ENCODE measurements at regions not wholly inside any gene's neighbourhood (a gene's known extent, or its start where the extent isn't known, plus 50 kb on each side); places are given as distances from the start of the nearest gene placed in this dataset.

DNA sequence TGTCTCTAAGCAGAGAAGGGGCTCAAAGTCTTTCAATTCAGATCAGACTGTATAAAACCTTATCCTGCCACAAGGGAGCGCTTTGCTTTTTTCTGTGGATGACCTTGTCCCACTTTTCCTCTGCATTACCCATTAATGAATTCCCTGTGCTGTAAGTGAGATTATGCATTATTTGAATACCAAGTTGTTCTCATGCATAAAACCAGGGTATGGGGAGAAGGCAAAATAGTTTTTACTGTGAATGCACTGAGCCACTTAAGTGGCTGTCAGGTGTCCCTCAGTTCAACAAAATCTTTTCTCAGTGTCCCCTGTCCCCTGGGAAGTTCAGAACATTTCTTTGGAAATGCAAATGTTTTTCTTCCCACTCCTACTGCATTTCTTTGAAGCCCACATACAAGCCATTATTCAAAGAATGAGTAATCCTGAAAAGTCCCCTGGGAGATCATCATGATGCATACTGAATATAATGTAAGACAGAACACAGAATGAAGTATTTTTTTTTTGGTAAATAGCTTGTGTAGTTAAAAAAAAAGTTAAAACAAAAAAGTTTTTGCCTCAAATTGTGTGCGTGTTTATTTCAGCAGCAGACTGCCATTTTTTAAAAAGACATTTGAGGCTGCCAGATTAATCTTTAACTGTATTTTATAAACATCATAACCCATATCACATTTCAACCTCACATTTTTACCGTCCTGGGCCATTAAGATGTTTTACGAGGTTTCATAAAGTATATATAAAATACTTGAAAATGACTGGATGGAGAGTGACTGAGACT, 506.7 kb upstream of the PCDH9 start:
- no peak for DNase-seq
- Mint-ChIP-seq H3K4me1 (no peaks in the 10 kb centered on the region), H3K27ac (no peak overlapping the region), H3K4me3 (no peak overlapping the region), H3K36me3 (no peaks in the 10 kb centered on the region), H3K27me3 (no peaks in the 10 kb centered on the region), H3K9me3 (peaks cover 2% of the 10 kb centered on the region)

DNA sequence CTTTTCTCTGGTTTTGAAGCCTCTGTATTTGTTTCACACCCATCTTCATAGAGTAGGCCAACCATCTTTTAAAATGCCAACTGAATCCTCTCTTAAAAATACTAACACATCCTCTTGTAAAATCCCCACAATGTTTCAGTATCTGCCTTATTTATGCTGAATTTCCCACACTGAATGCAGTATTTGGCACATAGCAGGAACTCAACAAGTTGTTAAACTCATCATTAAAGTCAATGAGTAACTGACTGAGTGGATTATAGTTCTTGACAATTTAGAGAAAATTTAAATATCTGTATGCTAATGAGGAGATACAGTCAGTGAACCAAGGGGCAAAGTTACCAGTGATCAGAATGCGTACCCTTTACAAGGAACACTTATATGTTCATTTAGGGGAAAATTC, 505.5 kb upstream of the PCDH9 start:
- Mint-ChIP-seq H3K4me3 (no peak overlapping the region), H3K27ac (no peak overlapping the region), H3K27me3 (no peaks in the 10 kb centered on the region), H3K9me3 (peaks cover 2% of the 10 kb centered on the region), H3K36me3 (no peaks in the 10 kb centered on the region), H3K4me1 (no peaks in the 10 kb centered on the region)
- no peak for DNase-seq

DNA sequence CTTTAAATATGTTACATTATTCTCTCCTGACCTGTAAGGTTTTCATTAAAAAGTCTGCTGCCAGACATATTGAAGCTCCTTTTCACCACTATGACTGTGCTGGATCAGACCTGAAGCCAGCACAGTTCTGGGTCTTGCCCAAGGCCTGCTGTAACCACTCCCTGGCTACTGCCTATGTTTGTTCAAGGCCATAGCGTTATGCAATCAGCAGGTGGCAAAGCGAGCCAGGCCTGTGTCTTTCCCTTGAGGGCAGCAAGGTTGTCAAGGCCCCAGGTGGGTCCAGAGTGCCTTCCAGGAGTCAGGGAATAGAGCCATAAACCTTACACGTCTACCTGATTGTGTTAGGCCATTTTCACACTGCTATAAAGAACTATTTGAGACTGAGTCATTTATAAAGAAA, 496.8 kb upstream of the PCDH9 start:
- Mint-ChIP-seq H3K27me3 (no peaks in the 10 kb centered on the region), H3K4me3 (no peak overlapping the region), H3K9me3 (peaks cover 23% of the 10 kb centered on the region), H3K4me1 (no peaks in the 10 kb centered on the region), H3K36me3 (no peaks in the 10 kb centered on the region), H3K27ac (no peak overlapping the region)
- DNase-seq: no peak

DNA sequence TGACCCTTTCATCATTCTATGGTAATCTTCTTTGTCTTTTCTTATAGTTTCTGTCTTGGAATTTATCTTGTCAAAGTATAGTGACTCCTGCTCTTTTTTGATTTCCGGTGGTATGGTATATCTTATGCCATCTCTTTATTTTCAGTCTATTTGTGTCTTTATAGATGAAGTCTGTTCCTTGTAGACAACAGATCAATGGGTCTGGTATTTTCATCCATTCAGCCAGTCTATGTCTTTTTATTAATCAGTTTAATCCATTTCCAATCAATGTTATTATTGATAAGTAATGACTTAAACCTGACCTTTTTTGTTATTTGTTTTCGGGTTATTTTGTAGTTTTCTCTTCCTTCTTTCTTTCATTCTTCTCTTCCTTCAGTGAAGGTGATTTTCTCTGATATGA, 495.9 kb upstream of the PCDH9 start:
- Mint-ChIP-seq H3K27ac (no peak overlapping the region), H3K9me3 (peaks cover 27% of the 10 kb centered on the region), H3K4me3 (no peak overlapping the region), H3K27me3 (no peaks in the 10 kb centered on the region), H3K4me1 (no peaks in the 10 kb centered on the region), H3K36me3 (no peaks in the 10 kb centered on the region)
- no peak for DNase-seq

DNA sequence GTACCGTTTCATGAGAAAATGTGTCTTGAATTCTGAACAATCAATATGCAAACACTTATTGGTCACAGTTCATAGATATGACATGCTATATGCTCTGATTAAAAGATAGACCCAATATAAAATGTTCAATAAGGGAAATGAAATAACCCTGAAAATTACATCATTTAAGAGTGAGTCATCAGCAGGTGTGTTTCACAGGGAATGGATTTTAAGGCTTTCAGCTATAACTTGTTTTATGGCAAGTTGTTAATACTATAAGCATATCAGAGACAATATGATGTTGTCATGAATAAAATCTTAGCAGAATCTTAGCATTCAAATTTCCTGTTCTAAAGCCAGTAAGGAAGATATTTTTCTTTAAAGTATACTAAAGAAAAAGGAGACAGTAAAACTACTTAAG, 483.4 kb upstream of the PCDH9 start:
- Mint-ChIP-seq H3K9me3 (peaks cover 6% of the 10 kb centered on the region), H3K4me3 (no peak overlapping the region), H3K27ac (no peak overlapping the region), H3K36me3 (no peaks in the 10 kb centered on the region), H3K4me1 (no peaks in the 10 kb centered on the region), H3K27me3 (no peaks in the 10 kb centered on the region)
- no peak for DNase-seq

DNA sequence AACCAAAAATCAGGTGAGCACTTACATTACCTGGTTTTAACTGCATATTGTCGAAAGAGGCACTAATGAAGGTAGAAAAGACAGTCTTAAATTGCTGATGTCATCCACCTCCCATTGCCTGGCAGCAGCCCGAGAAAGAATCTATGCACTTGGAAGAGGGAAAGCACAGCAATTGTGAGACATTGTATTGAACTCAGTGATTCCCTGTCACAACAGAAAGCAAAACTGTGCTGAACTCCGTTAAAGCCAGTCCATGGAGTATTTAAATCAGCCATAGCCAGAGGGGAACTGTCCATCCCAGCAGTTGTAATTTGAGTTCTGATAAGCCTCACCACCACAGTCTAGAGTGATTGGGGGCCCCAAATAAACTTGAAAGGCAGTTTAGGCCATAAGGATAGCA, 466.6 kb upstream of the PCDH9 start:
- Mint-ChIP-seq H3K27me3 (no peaks in the 10 kb centered on the region), H3K27ac (no peak overlapping the region), H3K4me1 (no peaks in the 10 kb centered on the region), H3K4me3 (no peak overlapping the region), H3K36me3 (no peaks in the 10 kb centered on the region), H3K9me3 (peaks cover 5% of the 10 kb centered on the region)
- no peak for DNase-seq

DNA sequence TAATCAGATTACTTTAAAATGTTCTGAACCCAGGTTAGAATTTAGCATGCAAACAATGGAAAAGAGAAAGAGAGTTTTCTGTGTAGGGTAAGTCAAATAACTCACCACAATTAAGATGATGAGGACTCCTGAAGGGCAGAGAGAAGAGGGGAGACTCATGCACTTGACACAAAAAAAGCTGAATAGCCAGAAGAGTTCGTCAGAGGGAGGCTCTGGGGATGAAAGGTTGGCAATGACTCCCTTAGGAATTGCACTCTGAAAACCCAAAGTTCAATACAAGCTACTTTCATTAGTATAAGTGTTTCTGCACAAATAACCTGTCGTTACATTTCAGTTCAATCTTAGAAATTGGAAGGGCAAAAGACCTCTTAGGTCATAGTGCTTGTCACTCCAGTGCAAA, 434.4 kb upstream of the PCDH9 start:
- DNase-seq: no peak
- Mint-ChIP-seq H3K27ac (no peak overlapping the region), H3K4me3 (no peak overlapping the region), H3K36me3 (no peaks in the 10 kb centered on the region), H3K9me3 (peaks cover 2% of the 10 kb centered on the region), H3K27me3 (no peaks in the 10 kb centered on the region), H3K4me1 (no peaks in the 10 kb centered on the region)

DNA sequence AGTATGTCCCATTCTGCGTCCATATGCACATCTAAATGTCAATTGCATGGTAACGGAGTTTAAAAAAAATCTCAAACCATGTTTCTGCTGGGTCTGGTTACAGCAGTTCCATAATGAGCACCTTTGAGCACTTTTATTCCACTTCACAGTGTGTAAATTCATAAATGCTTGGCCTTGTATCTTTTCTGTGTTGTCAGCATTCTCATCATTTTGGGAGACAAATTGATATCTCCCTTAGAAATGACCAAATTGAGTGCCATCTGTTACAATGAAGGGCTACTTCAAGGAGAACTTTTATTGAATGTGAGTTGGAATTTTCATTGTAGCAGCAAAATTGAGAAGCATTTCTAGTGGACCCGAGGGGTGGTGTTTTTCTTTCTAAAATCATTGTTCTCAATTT, 432.9 kb upstream of the PCDH9 start:
- H3K4me3 Mint-ChIP-seq: no peak overlapping the region
- H3K27me3 Mint-ChIP-seq: no peaks in the 10 kb centered on the region
- DNase-seq: no peak
- no peaks in the 10 kb centered on the region for H3K4me1 Mint-ChIP-seq
- no peak overlapping the region for H3K27ac Mint-ChIP-seq
- no peaks in the 10 kb centered on the region for H3K36me3 Mint-ChIP-seq
- H3K9me3 Mint-ChIP-seq: no peaks in the 10 kb centered on the region

DNA sequence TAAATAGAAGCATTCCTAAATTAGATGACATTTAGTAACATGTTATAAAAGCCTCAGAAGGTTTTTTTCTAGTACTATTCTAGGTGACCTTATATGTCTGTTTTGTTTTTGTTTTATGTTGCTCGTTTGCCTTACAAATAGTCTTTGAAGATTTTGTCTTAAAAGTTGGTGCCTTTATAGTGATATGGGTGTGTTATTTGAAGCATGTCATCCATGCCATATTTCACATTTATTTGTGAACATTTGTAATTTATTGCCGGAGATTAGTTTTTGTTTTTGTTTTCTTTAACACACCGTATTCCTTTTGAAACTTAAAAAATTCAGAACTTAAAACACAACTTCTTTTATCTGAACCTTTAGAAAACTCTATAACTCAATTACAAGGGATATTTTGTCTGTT, 422.8 kb upstream of the PCDH9 start:
- H3K36me3 Mint-ChIP-seq: no peaks in the 10 kb centered on the region

DNA sequence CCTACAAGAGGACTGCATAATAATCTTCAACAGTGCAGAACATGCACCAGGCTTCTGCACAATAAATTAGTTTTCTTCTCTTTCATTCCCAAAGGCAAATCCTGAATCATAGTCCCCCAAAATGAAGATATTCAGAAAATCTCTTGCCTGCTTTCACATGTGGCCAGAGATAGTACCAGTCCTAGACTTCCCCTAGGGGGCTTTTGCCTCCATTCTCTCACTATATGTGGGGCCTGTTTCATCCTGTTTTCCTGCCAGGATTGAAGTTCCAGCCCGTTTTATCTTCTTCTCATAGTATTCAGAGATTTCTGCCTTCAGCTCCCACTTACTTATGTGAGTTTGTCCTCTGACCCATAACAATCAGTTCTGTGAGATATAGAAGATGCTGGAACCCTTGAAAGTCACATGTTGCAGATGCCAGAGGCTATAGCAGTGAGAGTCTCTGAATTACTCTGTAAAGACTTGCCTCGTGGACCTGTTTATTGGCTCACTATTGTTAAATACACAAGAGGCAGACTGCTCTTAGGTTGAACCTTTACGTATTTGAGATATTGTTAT, 421.9 kb upstream of the PCDH9 start:
- Mint-ChIP-seq H3K4me3 (no peak overlapping the region), H3K4me1 (no peaks in the 10 kb centered on the region), H3K27me3 (peaks cover 3% of the 10 kb centered on the region), H3K36me3 (no peaks in the 10 kb centered on the region), H3K9me3 (peaks cover 1% of the 10 kb centered on the region), H3K27ac (no peak overlapping the region)
- DNase-seq: no peak

More for the DNA sequence above, 422.8 kb upstream of the PCDH9 start:
- peaks cover 3% of the 10 kb centered on the region for H3K27me3 Mint-ChIP-seq
- no peak for DNase-seq
- no peak overlapping the region for H3K27ac Mint-ChIP-seq
- no peak overlapping the region for H3K4me3 Mint-ChIP-seq
- H3K9me3 Mint-ChIP-seq: peaks cover 1% of the 10 kb centered on the region
- H3K4me1 Mint-ChIP-seq: no peaks in the 10 kb centered on the region

DNA sequence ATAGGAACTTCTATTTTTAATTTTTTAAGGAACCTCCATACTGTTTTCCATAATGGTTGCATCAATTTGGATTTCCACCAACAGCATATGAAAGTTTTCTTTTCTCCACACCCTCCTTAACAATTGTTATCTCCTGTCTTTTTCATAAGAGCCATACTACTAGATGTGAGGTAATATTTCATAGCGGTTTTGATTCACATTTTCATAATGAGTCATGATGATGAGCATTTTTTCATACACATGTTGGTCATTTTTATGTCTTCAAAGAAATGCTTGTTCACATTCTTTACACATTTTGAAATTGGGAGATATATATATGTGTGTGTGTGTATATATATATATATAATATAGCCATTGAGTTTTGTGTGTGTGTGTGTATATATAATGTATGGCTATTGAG, 420.3 kb upstream of the PCDH9 start:
- Mint-ChIP-seq H3K4me3 (no peak overlapping the region), H3K4me1 (no peaks in the 10 kb centered on the region), H3K27me3 (peaks cover 3% of the 10 kb centered on the region)

DNA sequence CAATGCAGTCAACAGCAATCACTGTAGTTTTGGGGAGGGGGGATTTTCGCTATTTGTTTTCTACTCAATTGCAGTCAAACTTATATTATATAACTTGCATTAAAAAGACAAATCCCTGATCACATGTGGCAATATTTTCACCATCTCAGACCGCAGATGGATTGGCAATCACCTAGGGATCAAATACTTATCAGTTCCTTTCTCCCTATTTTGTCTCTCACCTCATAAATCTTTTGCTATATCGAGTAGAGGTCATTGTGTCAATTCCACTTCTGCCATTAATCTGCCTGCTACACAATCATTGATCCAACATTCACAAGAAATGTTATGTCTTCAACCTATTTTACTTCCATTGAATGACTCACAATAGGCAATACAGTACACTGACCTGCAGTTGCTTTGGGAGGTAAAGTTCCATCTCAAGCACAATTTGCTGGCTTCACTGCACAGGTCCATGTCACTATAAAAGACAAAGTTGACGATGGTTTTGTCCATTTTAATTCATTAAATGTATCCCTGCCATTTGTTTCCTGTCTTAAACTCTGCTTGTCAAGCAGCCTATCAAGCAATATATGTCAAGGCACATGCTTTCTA, 415.8 kb upstream of the PCDH9 start:
- Mint-ChIP-seq H3K4me3 (no peak overlapping the region), H3K9me3 (peaks cover 1% of the 10 kb centered on the region), H3K27me3 (no peaks in the 10 kb centered on the region), H3K4me1 (no peaks in the 10 kb centered on the region), H3K36me3 (no peaks in the 10 kb centered on the region), H3K27ac (no peak overlapping the region)
- no peak for DNase-seq

More for the DNA sequence above, 420.3 kb upstream of the PCDH9 start:
- no peak overlapping the region for H3K27ac Mint-ChIP-seq
- peaks cover 1% of the 10 kb centered on the region for H3K9me3 Mint-ChIP-seq
- H3K36me3 Mint-ChIP-seq: no peaks in the 10 kb centered on the region
- no peak for DNase-seq

DNA sequence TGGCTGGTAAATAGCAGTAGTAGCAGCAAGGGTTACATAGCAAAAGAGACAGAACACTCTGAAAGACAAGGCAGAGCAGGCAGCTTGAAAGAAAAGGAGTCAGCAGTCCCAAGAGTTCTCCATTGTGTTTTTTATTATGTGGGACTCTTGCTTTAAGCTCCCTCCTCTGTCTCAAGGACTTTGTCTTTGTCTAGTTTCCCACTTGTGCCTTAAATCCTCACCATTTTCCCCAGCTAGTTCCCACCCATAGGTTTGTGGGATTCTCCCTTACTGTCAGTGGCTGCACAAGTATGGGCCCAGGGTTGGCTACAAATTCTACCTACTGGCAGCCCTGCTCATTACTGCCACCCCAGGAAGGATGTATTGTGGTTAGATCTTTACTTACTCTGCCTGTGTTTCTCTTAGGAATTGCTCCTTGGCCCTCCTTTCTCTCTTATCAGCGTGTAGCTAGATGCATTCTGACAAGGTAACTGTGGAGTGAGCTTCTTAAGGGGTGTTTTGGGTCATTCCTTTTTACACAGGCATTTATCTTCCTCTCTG, 413.4 kb upstream of the PCDH9 start:
- no peak overlapping the region for H3K27ac Mint-ChIP-seq
- DNase-seq: no peak

DNA sequence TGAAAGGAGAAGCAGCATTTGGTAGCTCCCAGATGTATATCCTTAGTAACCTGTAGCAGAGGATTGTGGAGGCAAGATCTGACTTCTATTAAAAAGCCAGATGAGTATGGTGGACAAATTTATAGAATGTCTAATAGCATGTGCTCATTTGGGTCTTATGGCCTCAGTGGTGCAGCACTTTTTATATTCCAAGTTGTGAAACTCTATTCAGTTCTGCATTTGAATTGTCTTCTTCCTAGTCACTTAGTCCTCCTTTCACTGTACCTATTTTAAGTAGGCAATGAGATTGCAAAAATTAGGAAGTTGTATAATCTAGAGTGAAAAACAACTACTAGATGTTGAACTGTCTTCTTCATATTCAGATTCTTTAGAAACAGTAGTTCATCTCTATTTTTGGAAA, 412.5 kb upstream of the PCDH9 start:
- H3K36me3 Mint-ChIP-seq: no peaks in the 10 kb centered on the region
- H3K9me3 Mint-ChIP-seq: peaks cover 1% of the 10 kb centered on the region
- H3K27me3 Mint-ChIP-seq: no peaks in the 10 kb centered on the region
- no peaks in the 10 kb centered on the region for H3K4me1 Mint-ChIP-seq
- H3K27ac Mint-ChIP-seq: no peak overlapping the region
- DNase-seq: no peak
- no peak overlapping the region for H3K4me3 Mint-ChIP-seq

More for the DNA sequence above, 413.4 kb upstream of the PCDH9 start:
- no peaks in the 10 kb centered on the region for H3K27me3 Mint-ChIP-seq
- H3K36me3 Mint-ChIP-seq: no peaks in the 10 kb centered on the region
- H3K4me3 Mint-ChIP-seq: no peak overlapping the region
- peaks cover 1% of the 10 kb centered on the region for H3K9me3 Mint-ChIP-seq
- H3K4me1 Mint-ChIP-seq: no peaks in the 10 kb centered on the region

DNA sequence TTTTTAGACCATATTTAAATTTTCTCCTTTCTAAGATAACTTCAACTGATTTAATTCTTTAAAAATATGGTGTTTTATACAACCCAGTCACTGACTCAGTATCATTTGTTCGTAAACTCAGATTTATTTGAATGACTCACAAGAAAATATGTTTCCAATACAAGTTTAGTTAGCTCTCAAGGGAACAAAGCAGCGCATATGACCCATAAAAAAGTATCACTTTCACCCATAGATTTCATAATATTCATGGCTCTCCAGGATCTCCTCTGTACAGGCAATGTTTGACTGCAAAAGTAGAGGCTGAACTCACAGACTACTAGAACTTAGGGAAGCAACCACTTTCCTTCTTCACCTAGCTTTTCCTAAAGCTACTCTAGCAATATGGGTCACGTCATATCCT, 405.6 kb upstream of the PCDH9 start:
- no peaks in the 10 kb centered on the region for H3K36me3 Mint-ChIP-seq
- H3K4me3 Mint-ChIP-seq: no peak overlapping the region
- DNase-seq: no peak
- H3K27ac Mint-ChIP-seq: no peak overlapping the region
- H3K27me3 Mint-ChIP-seq: no peaks in the 10 kb centered on the region
- no peaks in the 10 kb centered on the region for H3K4me1 Mint-ChIP-seq
- H3K9me3 Mint-ChIP-seq: no peaks in the 10 kb centered on the region

DNA sequence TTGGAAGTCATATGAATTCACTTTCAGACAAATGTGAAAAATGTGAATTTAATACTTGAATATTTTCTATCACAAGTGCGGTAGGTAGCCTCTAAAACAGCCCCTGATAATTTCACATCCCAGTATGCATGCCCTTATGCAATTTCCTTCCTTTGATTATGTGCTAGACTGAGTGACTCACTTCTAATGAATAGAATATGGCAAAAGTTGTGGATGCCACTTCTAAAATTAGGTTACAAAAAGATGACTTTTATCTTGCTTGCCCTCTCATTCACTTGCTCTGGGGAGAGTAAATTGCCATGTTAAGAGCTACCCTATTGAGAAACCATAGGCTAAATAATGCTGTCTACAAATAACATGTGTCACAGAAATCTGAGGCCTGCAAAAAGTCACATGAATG, 402.5 kb upstream of the PCDH9 start:
- Mint-ChIP-seq H3K36me3 (no peaks in the 10 kb centered on the region), H3K27me3 (no peaks in the 10 kb centered on the region), H3K4me3 (no peak overlapping the region), H3K27ac (no peak overlapping the region), H3K4me1 (no peaks in the 10 kb centered on the region), H3K9me3 (no peaks in the 10 kb centered on the region)
- no peak for DNase-seq

Measured in activated naive CD8-positive, alpha-beta T cell treated with anti-CD3 and anti-CD28 coated beads for 36 hours (primary cell).